IMR-90 (cell line): ENCODE measurements at regions not wholly inside any gene's neighbourhood (a gene's known extent, or its start where the extent isn't known, plus 50 kb on each side); places are given as distances from the start of the nearest gene placed in this dataset.

ENCODE experiments used
- ATAC-seq: fragments of 200-7000 bp; cut with Tn5 transposase; 2 replicates; pipeline ENCODE4 v1.9.1; 2020; ENCODE audit warnings: low read depth, mild to moderate bottlenecking, moderate library complexity
- BruUV-seq: library from RNA; stranded (reverse); fragments of 400-500 nt; replicated peaks from 2 replicates; lab custom pipeline; 2021; lab: Mats Ljungman, UMichigan
- CTCF ChIA-PET: fragments of 300-600 bp; formaldehyde crosslinking; extraction: SDS; loops from one replicate; lab custom pipeline; 2021; ENCODE audit warnings: antibody characterized with exemption; lab: Yijun Ruan, JAX
- POLR2A ChIA-PET: fragments of 300-600 bp; sonication (Branson Sonifier 250); formaldehyde crosslinking; loops from one replicate; lab custom pipeline; 2022; ENCODE audit warnings: antibody characterized with exemption; ENCODE audit not compliant: unreplicated experiment; lab: Charles Lee
- DNase-seq: peaks from one replicate; pipeline ENCODE4 v3.0.0; 2013
- H2AFZ ChIP-seq: replicated peaks from 2 replicates; pipeline ENCODE3; 2013; ENCODE audit warnings: low read length, mild to moderate bottlenecking; ENCODE audit not compliant: poor library complexity
- H2AK5ac ChIP-seq: 2 replicates; pipeline ENCODE4 v1.6.1; 2013; ENCODE audit warnings: low read depth, low read length, inconsistent platforms
- H2AK9ac ChIP-seq: replicated peaks from 2 replicates; pipeline ENCODE3; 2013; ENCODE audit warnings: mild to moderate bottlenecking, low read depth, low read length, moderate library complexity; ENCODE audit not compliant: poor library complexity
- H2BK120ac ChIP-seq: 2 replicates; pipeline ENCODE4 v1.6.1; 2013; ENCODE audit warnings: low read depth, low read length, inconsistent platforms
- H2BK15ac ChIP-seq: 3 replicates; pipeline ENCODE4 v1.6.1; 2013; ENCODE audit warnings: low read depth, low read length, inconsistent platforms
- H2BK20ac ChIP-seq: 2 replicates; pipeline ENCODE4 v1.6.1; 2013; ENCODE audit warnings: low read depth, mild to moderate bottlenecking, inconsistent platforms, low read length, moderate library complexity
- H2BK5ac ChIP-seq: 2 replicates; pipeline ENCODE4 v1.6.1; 2013; ENCODE audit warnings: mild to moderate bottlenecking, low read depth, low read length, inconsistent platforms; ENCODE audit not compliant: poor library complexity, severe bottlenecking
- H3K14ac ChIP-seq: replicated peaks from 2 replicates; pipeline ENCODE4 v1.6.1; 2013; ENCODE audit warnings: low read depth, low read length, inconsistent platforms
- H3K18ac ChIP-seq: 2 replicates; pipeline ENCODE4 v1.6.1; 2013; ENCODE audit warnings: low read depth, low read length, control low read depth
- H3K23ac ChIP-seq: 2 replicates; pipeline ENCODE4 v1.6.1; 2013; ENCODE audit warnings: low read depth, low read length, inconsistent platforms
- H3K27ac ChIP-seq: 2 replicates; pipeline ENCODE4 v1.5.1; 2013; ENCODE audit warnings: mild to moderate bottlenecking, control low read depth, low read length; ENCODE audit not compliant: insufficient read depth
- H3K27me3 ChIP-seq: 2 replicates; pipeline ENCODE4 v1.6.1; 2013; ENCODE audit warnings: low read length; ENCODE audit not compliant: control insufficient read depth, insufficient read depth
- H3K36me3 ChIP-seq: 2 replicates; pipeline ENCODE4 v1.6.1; 2013; ENCODE audit warnings: low read length, mixed read lengths; ENCODE audit not compliant: control insufficient read depth, insufficient read depth
- H3K4ac ChIP-seq: 2 replicates; pipeline ENCODE4 v1.6.1; 2013; ENCODE audit warnings: low read depth, low read length, inconsistent platforms
- H3K4me1 ChIP-seq: 2 replicates; pipeline ENCODE4 v1.6.1; 2013; ENCODE audit warnings: low read length, mixed read lengths; ENCODE audit not compliant: control insufficient read depth, insufficient read depth
- H3K4me2 ChIP-seq: 2 replicates; pipeline ENCODE4 v1.6.1; 2013; ENCODE audit warnings: low read depth, mild to moderate bottlenecking, control low read depth, low read length, moderate library complexity
- H3K4me3 ChIP-seq: 2 replicates; pipeline ENCODE4 v1.5.1; 2013; ENCODE audit warnings: low read depth, mild to moderate bottlenecking, control low read depth, low read length, moderate library complexity; ENCODE audit not compliant: insufficient read depth
- H3K56ac ChIP-seq: 2 replicates; pipeline ENCODE4 v1.6.1; 2013; ENCODE audit warnings: low read length, inconsistent platforms; ENCODE audit not compliant: insufficient read depth; ENCODE audit errors: extremely low read depth
- H3K79me1 ChIP-seq, 2 experiments: 2 replicates each; pipeline ENCODE4 v1.6.1; 2013; ENCODE audit warnings: low read length in 2 of 2, inconsistent platforms in 1 of 2, low read depth in 1 of 2
- H3K9ac ChIP-seq: 2 replicates; pipeline ENCODE4 v1.6.1; 2013; ENCODE audit warnings: low read depth, low read length, control low read depth
- H3K9me1 ChIP-seq: 2 replicates; pipeline ENCODE4 v1.6.1; 2013; ENCODE audit warnings: low read length, inconsistent platforms; ENCODE audit not compliant: insufficient read depth
- H3K9me3 ChIP-seq: 2 replicates; pipeline ENCODE4 v1.6.1; 2013; ENCODE audit warnings: low read length; ENCODE audit not compliant: control insufficient read depth, insufficient read depth
- H4K20me1 ChIP-seq: 2 replicates; pipeline ENCODE4 v1.6.1; 2013; ENCODE audit warnings: low read length, inconsistent platforms; ENCODE audit not compliant: insufficient read depth
- H4K5ac ChIP-seq: 2 replicates; pipeline ENCODE4 v1.6.1; 2013; ENCODE audit warnings: mild to moderate bottlenecking, low read depth, low read length, control low read depth
- H4K8ac ChIP-seq, 2 experiments: 2 replicates each; pipeline ENCODE4 v1.6.1; 2013; ENCODE audit warnings: low read depth in 2 of 2, low read length in 2 of 2, control low read depth in 1 of 2, inconsistent platforms in 1 of 2
- H4K91ac ChIP-seq: 2 replicates; pipeline ENCODE4 v1.6.1; 2013; ENCODE audit warnings: low read depth, low read length, inconsistent platforms; ENCODE audit not compliant: insufficient read depth
- ELK1 ChIP-seq: fragments of 150-350 bp; IDR thresholded peaks from 2 replicates; pipeline ENCODE4 v1.6.1; 2016; ENCODE audit warnings: low read depth, mild to moderate bottlenecking, low read length, moderate library complexity, borderline replicate concordance
- FOS ChIP-seq: fragments of 150-350 bp; IDR thresholded peaks from 2 replicates; pipeline ENCODE4 v1.6.1; 2016; ENCODE audit warnings: low read depth, low read length
- MAZ ChIP-seq: IDR thresholded peaks from 2 replicates; pipeline ENCODE4 v1.6.1; 2012; ENCODE audit warnings: low read depth, mild to moderate bottlenecking, low read length, improper control_type of control experiment, moderate library complexity, borderline replicate concordance
- MXI1 ChIP-seq: IDR thresholded peaks from 2 replicates; pipeline ENCODE4 v1.6.1; 2012; ENCODE audit warnings: low read depth, mild to moderate bottlenecking, low read length, moderate library complexity, borderline replicate concordance
- POLR2A ChIP-seq: IDR thresholded peaks from 2 replicates; pipeline ENCODE4 v1.6.1; 2012; ENCODE audit warnings: mild to moderate bottlenecking, low read depth, low read length
- USF2 ChIP-seq: fragments of 150-350 bp; IDR thresholded peaks from 2 replicates; pipeline ENCODE4 v1.6.1; 2017; ENCODE audit warnings: mild to moderate bottlenecking, antibody characterized with exemption, low read length, low read depth
- WGBS, 2 experiments: methylation state at CpG; one replicate each; pipeline versions ENCODE4 v1.1.5 to v1.1.7; 2013; ENCODE audit warnings: missing lambda C conversion rate in 2 of 2; ENCODE audit not compliant: insufficient read length in 1 of 2; ENCODE audit errors: extremely low coverage in 2 of 2; 5-methylcytosine and 5-hydroxymethylcytosine counted together
- dilution Hi-C: fragments of 300-500 bp; cut with HindIII; formaldehyde crosslinking; loops from one replicate; pipeline ENCODE4 v1.14.3; 2018; ENCODE audit warnings: low sequenced_read_pairs; ENCODE audit not compliant: unreplicated experiment
- in situ Hi-C: fragments of 300-500 bp; cut with MboI; formaldehyde crosslinking; loops from 3 replicates; pipeline ENCODE4 v1.14.3; 2019; ENCODE audit warnings: low sequenced_read_pairs, inconsistent platforms, mixed read lengths
- intact Hi-C: fragments of 100-400 bp; cut with micrococcal nuclease; formaldehyde crosslinking; loops from 2 replicates; pipeline ENCODE4 v1.10.0; 2022

GRCh38 chr3:161946443-161946960 is 449.9 kb downstream of the OTOL1 start:
- H2BK15ac ChIP-seq = no peak overlapping the region
- H3K23ac ChIP-seq = no peak overlapping the region
- no CpG with 5 or more reads among the region's 3 CpGs for WGBS, 2 experiments
- H3K4me1 ChIP-seq = no peaks in the 10 kb centered on the region
- no peak overlapping the region for H3K56ac ChIP-seq
- H2BK20ac ChIP-seq = no peak overlapping the region
- H3K4me3 ChIP-seq = no peak overlapping the region
- no peak overlapping the region for H3K18ac ChIP-seq
- no peaks in the 10 kb centered on the region for H4K20me1 ChIP-seq
- H2BK5ac ChIP-seq = no peak overlapping the region
- H4K8ac ChIP-seq = no peak overlapping the region
- DNase-seq (no peak), ATAC-seq (no peak)
- H4K5ac ChIP-seq = no peak overlapping the region
- no peak overlapping the region for H2AK5ac ChIP-seq
- H3K9me1 ChIP-seq = no peaks in the 10 kb centered on the region
- dilution Hi-C loops = no loop called here
- no peaks in the 10 kb centered on the region for H3K79me1 ChIP-seq
- no peaks in the 10 kb centered on the region for H3K9me3 ChIP-seq
- H3K9ac ChIP-seq = no peak overlapping the region
- ChIA-PET CTCF (no interaction called here), POLR2A (no interaction called here)
- intact Hi-C loops = no loop called here
- no TSS peak for BruUV-seq
- H3K14ac ChIP-seq = no peak overlapping the region
- no peak overlapping the region for H2AK9ac ChIP-seq
- H2AFZ ChIP-seq = no peak overlapping the region
- no peak overlapping the region for H4K91ac ChIP-seq
- H3K27me3 ChIP-seq = no peaks in the 10 kb centered on the region
- no peak overlapping the region for H3K4ac ChIP-seq
- no peak overlapping the region for H2BK120ac ChIP-seq
- H3K27ac ChIP-seq = no peak overlapping the region
- in situ Hi-C loops = no loop called here
- H3K36me3 ChIP-seq = no peaks in the 10 kb centered on the region
- TF ChIP-seq USF2 (no peak), MXI1 (no peak), ELK1 (no peak), POLR2A (no peak), MAZ (no peak), FOS (no peak)
- H3K4me2 ChIP-seq = no peak overlapping the region
